Esophagus squamous epithelium (tissue), 5 donors: ENCODE measurements at regions not wholly inside any gene's neighbourhood (a gene's known extent, or its start where the extent isn't known, plus 50 kb on each side); places are given as distances from the start of the nearest gene placed in this dataset.
A peak's percentile ranks its signal among the peaks of the same experiment; 100 is the strongest.

Source experiments
- DNase-seq: peaks from one replicate; lab custom pipeline; 2025; lab: John Stamatoyannopoulos, UW
- H3K27ac ChIP-seq, 4 donors: fragments of 200-600 bp; sonication (generic); one replicate each; pipeline ENCODE4 v1.5.1; 2016 to 2019; ENCODE audit warnings: mild to moderate bottlenecking in 1 of 4
- H3K27me3 ChIP-seq, 4 donors: fragments of 200-600 bp; sonication (generic); 1 replicate in 3 of 4; 2 replicates in 1 of 4; pipeline versions ENCODE4 v1.5.1 to v1.6.0; 2017 to 2021; ENCODE audit warnings: antibody characterized with exemption in 1 of 4
- H3K36me3 ChIP-seq, 3 donors: fragments of 200-600 bp; sonication (generic); one replicate each; pipeline ENCODE4 v1.5.1; 2016 to 2019
- H3K4me1 ChIP-seq, 3 donors: fragments of 200-600 bp; sonication (generic); one replicate each; pipeline ENCODE4 v1.5.1; 2017 to 2019
- H3K4me3 ChIP-seq, 4 donors: fragments of 200-600 bp; sonication (generic); 1 replicate in 3 of 4; 2 replicates in 1 of 4; pipeline ENCODE4 v1.5.1; 2016 to 2019; ENCODE audit warnings: mild to moderate bottlenecking in 2 of 4, moderate library complexity in 1 of 4
- H3K9me3 ChIP-seq, 3 donors: fragments of 200-600 bp; sonication (generic); one replicate each; pipeline ENCODE4 v1.5.1; 2016 to 2019
- CTCF ChIP-seq, 6 experiments: fragments of 450-650 bp in 4 of 6; fragments of 200-600 bp in 2 of 6; sonication (generic) in 2 of 6; IDR thresholded peaks; one replicate each; pipeline ENCODE4 v1.5.1; 2016 to 2019; ENCODE audit warnings: antibody characterized with exemption in 6 of 6, mild to moderate bottlenecking in 4 of 6, moderate library complexity in 4 of 6
- POLR2A ChIP-seq, 4 donors: fragments of 450-650 bp; IDR thresholded peaks; one replicate each; pipeline ENCODE4 v1.6.1; 2017; ENCODE audit warnings: antibody characterized with exemption in 4 of 4, mild to moderate bottlenecking in 4 of 4, moderate library complexity in 3 of 4
- WGBS, 2 donors: methylation state at CpG; one replicate each; pipeline ENCODE4 v1.1.5; 2018; 5-methylcytosine and 5-hydroxymethylcytosine counted together
- intact Hi-C: fragments of 100-400 bp; cut with DNase I; formaldehyde crosslinking; loops from one replicate; pipeline ENCODE4 v1.15.0; 2022
- donor health status: DM: yes; HTN: yes; CAD: no.

- WGBS, 2 donors, result 78 to 83% methylated on average over 22 of the region's 22 CpGs
- Histone ChIP-seq H3K4me1 (peaks cover 26 to 65% (median 29%) of the 10 kb centered on the region in 3 donors), H3K9me3 (no peaks in the 10 kb centered on the region), H3K27ac (peak overlapping the region in 2 of 4 donors; percentile 29 to 40), H3K36me3 (no peaks in the 10 kb centered on the region), H3K4me3 (peak overlapping the region in 1 of 4 donors; percentile 3), H3K27me3 (no peaks in the 10 kb centered on the region)
- no peak for TF ChIP-seq CTCF (IDR thresholded peaks at IDR 0.05)
- no peak for TF ChIP-seq POLR2A (IDR thresholded peaks at IDR 0.05)
- intact Hi-C loops, result no loop called here
- DNase-seq, result no peak
Observed at GRCh38 chr15:100718075-100718980, 115.9 kb downstream of the ASB7 start.

- DNase-seq, result no peak
- peak overlapping the region; percentile 89 to 96 (median 95) for H3K27ac ChIP-seq
- TF ChIP-seq POLR2A (IDR thresholded peaks at IDR 0.05) (no peak), CTCF (IDR thresholded peaks at IDR 0.05) (no peak)
- no peak overlapping the region for H3K4me3 ChIP-seq
- 70 to 73% methylated on average over 9 of the region's 9 CpGs for WGBS, 2 donors
- intact Hi-C loops, result no loop called here
- no peaks in the 10 kb centered on the region for H3K27me3 ChIP-seq
- no peaks in the 10 kb centered on the region for H3K9me3 ChIP-seq
- no peaks in the 10 kb centered on the region for H3K36me3 ChIP-seq
- H3K4me1 ChIP-seq, result peaks cover 21 to 50% (median 22%) of the 10 kb centered on the region in 3 donors
Observed at GRCh38 chr15:100720406-100720967, 118.1 kb downstream of the ASB7 start.

GRCh38 chr15:100721758-100722550 is 119.6 kb downstream of the ASB7 start:
- Histone ChIP-seq H3K9me3 (no peaks in the 10 kb centered on the region), H3K27me3 (no peaks in the 10 kb centered on the region), H3K36me3 (no peaks in the 10 kb centered on the region), H3K27ac (peak overlapping the region; percentile 89 to 96 (median 95)), H3K4me3 (peak overlapping the region in 2 of 4 donors; percentile 9 to 16), H3K4me1 (peaks cover 17 to 42% (median 21%) of the 10 kb centered on the region in 3 donors)
- TF ChIP-seq CTCF (IDR thresholded peaks at IDR 0.05), result no peak
- peak in 1 of 4 donors; percentile 9 for TF ChIP-seq POLR2A (IDR thresholded peaks at IDR 0.05)
- WGBS, 2 donors, result 18 to 22% methylated on average over 9 to 10 of the region's 12 CpGs
- intact Hi-C loops, result no loop called here
- DNase-seq, result no peak

- no peak overlapping the region for H3K4me3 ChIP-seq
- TF ChIP-seq CTCF (IDR thresholded peaks at IDR 0.05), result no peak
- TF ChIP-seq POLR2A (IDR thresholded peaks at IDR 0.05), result no peak
- no peaks in the 10 kb centered on the region for H3K36me3 ChIP-seq
- no peak for DNase-seq
- intact Hi-C loops, result no loop called here
- H3K27me3 ChIP-seq, result no peaks in the 10 kb centered on the region
- H3K4me1 ChIP-seq, result peaks cover 17 to 50% (median 21%) of the 10 kb centered on the region in 3 donors
- H3K9me3 ChIP-seq, result no peaks in the 10 kb centered on the region
- peak overlapping the region; percentile 89 to 96 (median 95) for H3K27ac ChIP-seq
- WGBS, 2 donors, result 46 to 52% methylated on average over 3 of the region's 3 CpGs
Observed at GRCh38 chr15:100722551-100723314, 120.3 kb downstream of the ASB7 start.
